ENCODE measurements at regions not wholly inside any gene's neighbourhood (a gene's known extent, or its start where the extent isn't known, plus 50 kb on each side); places are given as distances from the start of the nearest gene placed in this dataset.

DNA sequence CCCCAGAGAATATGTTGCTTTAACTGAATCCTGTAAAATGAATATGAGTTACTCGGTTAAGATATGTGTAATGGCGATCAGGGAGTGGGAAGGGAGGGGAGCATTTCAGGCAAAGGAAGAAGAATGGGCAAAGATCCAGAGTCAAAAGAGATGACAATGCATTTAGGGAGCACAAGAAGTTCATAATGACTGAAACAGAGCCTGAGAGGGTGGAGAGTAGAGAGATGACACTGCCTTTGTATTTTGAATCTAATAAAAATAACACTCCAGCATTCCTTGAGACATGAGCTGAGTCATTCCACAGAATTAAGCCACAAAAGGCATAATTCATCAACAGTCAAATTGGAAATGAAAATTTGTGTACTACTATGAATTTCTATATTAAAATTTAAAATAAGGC is 105.3 kb upstream of the PEX5L start:
- TF ChIP-seq, protein P1, sequence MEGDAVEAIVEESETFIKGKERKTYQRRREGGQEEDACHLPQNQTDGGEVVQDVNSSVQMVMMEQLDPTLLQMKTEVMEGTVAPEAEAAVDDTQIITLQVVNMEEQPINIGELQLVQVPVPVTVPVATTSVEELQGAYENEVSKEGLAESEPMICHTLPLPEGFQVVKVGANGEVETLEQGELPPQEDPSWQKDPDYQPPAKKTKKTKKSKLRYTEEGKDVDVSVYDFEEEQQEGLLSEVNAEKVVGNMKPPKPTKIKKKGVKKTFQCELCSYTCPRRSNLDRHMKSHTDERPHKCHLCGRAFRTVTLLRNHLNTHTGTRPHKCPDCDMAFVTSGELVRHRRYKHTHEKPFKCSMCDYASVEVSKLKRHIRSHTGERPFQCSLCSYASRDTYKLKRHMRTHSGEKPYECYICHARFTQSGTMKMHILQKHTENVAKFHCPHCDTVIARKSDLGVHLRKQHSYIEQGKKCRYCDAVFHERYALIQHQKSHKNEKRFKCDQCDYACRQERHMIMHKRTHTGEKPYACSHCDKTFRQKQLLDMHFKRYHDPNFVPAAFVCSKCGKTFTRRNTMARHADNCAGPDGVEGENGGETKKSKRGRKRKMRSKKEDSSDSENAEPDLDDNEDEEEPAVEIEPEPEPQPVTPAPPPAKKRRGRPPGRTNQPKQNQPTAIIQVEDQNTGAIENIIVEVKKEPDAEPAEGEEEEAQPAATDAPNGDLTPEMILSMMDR (conservative IDR thresholded peaks at IDR 0.05; ENCODE audit: low read depth, low read length): no peak
- TF ChIP-seq EZH2 (IDR thresholded peaks at IDR 0.05; ENCODE audit: borderline replicate concordance, low read depth, low read length, poor library complexity, severe bottlenecking): no peak
